ENCODE measurements at regions not wholly inside any gene's neighbourhood (a gene's known extent, or its start where the extent isn't known, plus 50 kb on each side); places are given as distances from the start of the nearest gene placed in this dataset.

DNA sequence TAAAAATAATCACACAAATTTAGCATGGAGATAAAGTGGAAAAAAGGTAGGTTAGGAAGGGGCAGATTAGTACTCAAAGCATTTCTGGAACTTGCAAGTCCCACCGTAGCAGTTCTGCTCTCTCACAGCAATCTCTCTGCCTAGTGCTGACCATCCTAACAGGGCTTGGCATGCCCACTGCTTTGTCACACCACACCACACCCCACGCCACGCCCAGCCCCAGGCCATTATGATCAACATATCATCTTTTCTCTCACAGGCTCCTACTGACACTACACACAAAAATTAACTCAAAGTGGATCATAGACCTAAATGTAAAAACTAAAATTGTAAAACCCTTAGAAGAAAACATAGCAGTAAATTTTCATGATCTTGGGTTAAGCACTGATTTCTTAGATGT is 273.7 kb downstream of the DAD1 start:
- peaks cover 8% of the 10 kb centered on the region for H3K4me1 Mint-ChIP-seq (ENCODE audit: low read depth, unreplicated experiment)
- H3K27ac Mint-ChIP-seq (ENCODE audit: unreplicated experiment): no peak overlapping the region
- intact Hi-C loops (cut with micrococcal nuclease; ENCODE audit: unreplicated experiment): no loop called here
- no TSS peak for BruUV-seq (replicated peaks)
- no peaks in the 10 kb centered on the region for H3K9me3 Mint-ChIP-seq (ENCODE audit: low read depth, unreplicated experiment)
- TF ChIP-seq, protein P1, sequence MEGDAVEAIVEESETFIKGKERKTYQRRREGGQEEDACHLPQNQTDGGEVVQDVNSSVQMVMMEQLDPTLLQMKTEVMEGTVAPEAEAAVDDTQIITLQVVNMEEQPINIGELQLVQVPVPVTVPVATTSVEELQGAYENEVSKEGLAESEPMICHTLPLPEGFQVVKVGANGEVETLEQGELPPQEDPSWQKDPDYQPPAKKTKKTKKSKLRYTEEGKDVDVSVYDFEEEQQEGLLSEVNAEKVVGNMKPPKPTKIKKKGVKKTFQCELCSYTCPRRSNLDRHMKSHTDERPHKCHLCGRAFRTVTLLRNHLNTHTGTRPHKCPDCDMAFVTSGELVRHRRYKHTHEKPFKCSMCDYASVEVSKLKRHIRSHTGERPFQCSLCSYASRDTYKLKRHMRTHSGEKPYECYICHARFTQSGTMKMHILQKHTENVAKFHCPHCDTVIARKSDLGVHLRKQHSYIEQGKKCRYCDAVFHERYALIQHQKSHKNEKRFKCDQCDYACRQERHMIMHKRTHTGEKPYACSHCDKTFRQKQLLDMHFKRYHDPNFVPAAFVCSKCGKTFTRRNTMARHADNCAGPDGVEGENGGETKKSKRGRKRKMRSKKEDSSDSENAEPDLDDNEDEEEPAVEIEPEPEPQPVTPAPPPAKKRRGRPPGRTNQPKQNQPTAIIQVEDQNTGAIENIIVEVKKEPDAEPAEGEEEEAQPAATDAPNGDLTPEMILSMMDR (IDR thresholded peaks at IDR 0.05; ENCODE audit: unreplicated experiment): no peak
- DNase-seq: no peak
- CTCF ChIA-PET: interaction anchor here (1.2 kb wide), 1 partner anchor 60 kb away, joined by 4 read pairs; no protein-coding TSS in a partner anchor
- no peaks in the 10 kb centered on the region for H3K27me3 Mint-ChIP-seq (ENCODE audit: unreplicated experiment)
- H3K36me3 Mint-ChIP-seq (ENCODE audit: insufficient read depth, unreplicated experiment): no peaks in the 10 kb centered on the region
- no peak overlapping the region for H3K4me3 Mint-ChIP-seq (ENCODE audit: low read depth, unreplicated experiment)

DNA sequence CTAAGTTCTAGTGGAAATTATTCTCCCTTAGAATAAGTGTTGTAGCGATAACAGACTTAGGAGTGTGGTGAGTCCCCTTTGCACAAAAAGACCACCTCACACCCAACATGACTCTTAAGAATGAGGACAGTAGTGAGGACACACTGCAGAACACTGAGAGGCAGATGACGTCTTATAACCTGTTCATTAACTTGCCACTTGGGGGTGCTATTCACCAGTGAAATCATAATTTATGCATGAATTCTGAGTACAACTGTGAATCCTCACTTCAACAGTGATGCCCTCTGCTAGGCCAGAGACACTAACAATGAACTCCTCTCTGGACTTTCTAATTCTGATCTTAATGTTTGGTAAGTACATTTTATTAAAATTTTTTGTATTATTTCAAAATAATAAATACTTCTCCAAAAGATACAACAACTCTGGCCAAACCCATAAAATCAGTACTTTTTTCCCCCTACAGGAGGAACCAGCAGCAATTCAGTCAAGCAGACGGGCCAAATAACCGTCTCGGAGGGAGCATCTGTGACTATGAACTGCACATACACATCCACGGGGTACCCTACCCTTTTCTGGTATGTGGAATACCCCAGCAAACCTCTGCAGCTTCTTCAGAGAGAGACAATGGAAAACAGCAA is 274.7 kb downstream of the DAD1 start:
- peak; percentile 57 for DNase-seq
- H3K27ac Mint-ChIP-seq (ENCODE audit: unreplicated experiment): no peak overlapping the region
- CTCF ChIA-PET: interaction anchor here (1.2 kb wide), 1 partner anchor 61 kb away, joined by 4 read pairs; no protein-coding TSS in a partner anchor

DNA sequence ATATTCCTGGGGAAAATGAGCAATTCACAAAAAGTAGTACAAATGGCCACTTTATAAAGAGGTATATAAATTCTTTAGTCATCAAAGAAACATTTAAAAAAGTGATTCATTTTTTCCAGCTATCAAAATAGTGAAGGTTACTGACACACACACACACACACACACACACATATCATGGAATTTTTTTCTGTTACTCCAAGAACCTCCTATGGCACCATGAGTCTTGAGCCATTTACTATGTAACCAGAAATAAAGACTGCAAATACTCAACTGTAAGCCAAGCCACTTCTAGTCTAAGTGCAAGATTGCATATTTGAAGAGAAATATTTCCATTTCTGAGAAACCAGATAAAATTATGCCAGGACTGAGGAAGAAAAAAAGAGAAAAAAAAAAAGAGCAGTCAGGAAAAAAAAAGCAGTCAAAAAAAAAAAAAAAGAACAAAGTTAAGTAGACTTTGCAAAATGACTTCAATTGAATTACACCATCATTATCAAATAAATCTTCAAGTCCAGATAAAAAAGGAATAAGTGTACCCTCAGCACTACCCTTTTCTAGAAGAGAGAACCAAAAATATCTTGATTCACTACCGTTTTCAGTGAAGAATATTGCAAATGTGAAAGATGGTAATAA is 275.7 kb downstream of the DAD1 start:
- CTCF ChIA-PET: no interaction called here
- H3K27me3 Mint-ChIP-seq (ENCODE audit: unreplicated experiment): no peaks in the 10 kb centered on the region
- H3K4me3 Mint-ChIP-seq (ENCODE audit: low read depth, unreplicated experiment): no peak overlapping the region
- no peaks in the 10 kb centered on the region for H3K9me3 Mint-ChIP-seq (ENCODE audit: low read depth, unreplicated experiment)
- no peak for DNase-seq
- intact Hi-C loops (cut with micrococcal nuclease; ENCODE audit: unreplicated experiment): loop anchor here (5.0 kb wide), 2 partner anchors 151 to 159 kb away; no protein-coding TSS in a partner anchor
- H3K27ac Mint-ChIP-seq (ENCODE audit: unreplicated experiment): no peak overlapping the region
- BruUV-seq (replicated peaks): no TSS peak
- H3K4me1 Mint-ChIP-seq (ENCODE audit: low read depth, unreplicated experiment): no peaks in the 10 kb centered on the region
- H3K36me3 Mint-ChIP-seq (ENCODE audit: insufficient read depth, unreplicated experiment): no peaks in the 10 kb centered on the region
- TF ChIP-seq, protein P1 (IDR thresholded peaks at IDR 0.05; ENCODE audit: unreplicated experiment): no peak

More for the DNA sequence above, 274.7 kb downstream of the DAD1 start:
- TF ChIP-seq, protein P1 (IDR thresholded peaks at IDR 0.05; ENCODE audit: unreplicated experiment): peak; percentile 41
- Mint-ChIP-seq H3K4me1 (ENCODE audit: low read depth, unreplicated experiment) (no peaks in the 10 kb centered on the region), H3K27me3 (ENCODE audit: unreplicated experiment) (no peaks in the 10 kb centered on the region), H3K4me3 (ENCODE audit: low read depth, unreplicated experiment) (no peak overlapping the region), H3K9me3 (ENCODE audit: low read depth, unreplicated experiment) (no peaks in the 10 kb centered on the region), H3K36me3 (ENCODE audit: insufficient read depth, unreplicated experiment) (no peaks in the 10 kb centered on the region)
- no TSS peak for BruUV-seq (replicated peaks)
- intact Hi-C loops (cut with micrococcal nuclease; ENCODE audit: unreplicated experiment): loop anchor here (1.0 to 5.0 kb wide), 3 partner anchors 49 to 158 kb away; no protein-coding TSS in a partner anchor

DNA sequence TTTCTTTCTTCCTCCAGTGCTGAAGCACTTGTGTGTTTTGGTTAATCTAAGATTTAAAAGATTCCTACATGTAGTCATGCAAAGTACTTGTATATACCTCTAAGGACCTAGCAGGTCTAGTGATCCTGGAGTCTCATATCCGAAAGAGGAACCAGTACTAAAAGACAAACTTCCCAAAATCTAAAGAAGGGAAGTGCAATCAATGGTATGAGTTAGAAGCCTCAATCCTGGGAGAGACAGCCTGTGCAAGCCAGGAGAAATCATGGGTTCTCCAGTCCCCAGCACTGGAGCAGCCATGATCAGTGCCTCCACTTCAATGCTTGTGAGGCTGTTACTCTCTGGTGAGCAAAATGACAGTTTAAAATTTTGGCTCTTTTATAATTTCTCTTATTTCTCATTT is 277.4 kb downstream of the DAD1 start:
- TF ChIP-seq, protein P1 (IDR thresholded peaks at IDR 0.05; ENCODE audit: unreplicated experiment): no peak
- H3K9me3 Mint-ChIP-seq (ENCODE audit: low read depth, unreplicated experiment): no peaks in the 10 kb centered on the region
- H3K27me3 Mint-ChIP-seq (ENCODE audit: unreplicated experiment): no peaks in the 10 kb centered on the region
- no peak for DNase-seq
- H3K4me3 Mint-ChIP-seq (ENCODE audit: low read depth, unreplicated experiment): no peak overlapping the region
- intact Hi-C loops (cut with micrococcal nuclease; ENCODE audit: unreplicated experiment): loop anchor here (5.0 kb wide), 2 partner anchors 149 to 161 kb away; no protein-coding TSS in a partner anchor
- CTCF ChIA-PET: no interaction called here
- no peaks in the 10 kb centered on the region for H3K36me3 Mint-ChIP-seq (ENCODE audit: insufficient read depth, unreplicated experiment)
- no TSS peak for BruUV-seq (replicated peaks)
- H3K4me1 Mint-ChIP-seq (ENCODE audit: low read depth, unreplicated experiment): no peaks in the 10 kb centered on the region
- H3K27ac Mint-ChIP-seq (ENCODE audit: unreplicated experiment): no peak overlapping the region

All from Calu3 (cell line).